ENCODE measurements at regions not wholly inside any gene's neighbourhood (a gene's known extent, or its start where the extent isn't known, plus 50 kb on each side); places are given as distances from the start of the nearest gene placed in this dataset.

DNA sequence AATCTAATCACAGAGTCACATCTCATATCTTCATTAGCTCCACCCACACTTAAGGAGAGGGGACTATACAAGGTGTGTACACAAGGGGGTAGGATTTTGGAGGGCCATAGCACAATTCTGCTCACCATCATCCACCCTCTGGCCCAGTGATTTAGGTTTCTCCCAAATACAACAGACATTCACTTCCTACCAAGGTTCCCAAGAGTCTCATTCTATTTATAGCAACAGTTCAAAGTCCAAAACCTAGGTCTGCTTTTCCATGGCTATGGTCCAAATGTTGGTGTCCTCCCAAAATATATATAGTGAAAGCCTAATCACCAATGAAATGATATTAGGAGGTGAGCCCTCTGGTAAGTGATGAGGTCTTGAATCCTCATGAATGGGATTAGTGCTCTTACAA lies 353.2 kb upstream of the PLD5 start:
- TF ChIP-seq RAD21 (IDR thresholded peaks at IDR 0.05 in 1 of 2, conservative IDR thresholded peaks at IDR 0.05 in 1 of 2; ENCODE audit: low read depth in 2 of 2, low read length in 2 of 2) (no peak), HDAC2 (IDR thresholded peaks at IDR 0.05; ENCODE audit: borderline replicate concordance in 1 of 2, low read depth in 2 of 2, low read length in 2 of 2) (no peak), YY1 (IDR thresholded peaks at IDR 0.05; ENCODE audit: low read depth, low read length) (no peak), EP300 (IDR thresholded peaks at IDR 0.05; ENCODE audit: borderline replicate concordance in 1 of 2, low read depth in 2 of 2, low read length in 2 of 2) (no peak), GABPA (IDR thresholded peaks at IDR 0.05; ENCODE audit: borderline replicate concordance, insufficient read depth, low read length) (no peak), POLR2AphosphoS5 (IDR thresholded peaks at IDR 0.05; ENCODE audit: low read depth, low read length) (no peak), KDM5A (IDR thresholded peaks at IDR 0.05; ENCODE audit: low read length) (no peak), ASH2L (IDR thresholded peaks at IDR 0.05; ENCODE audit: low read length) (no peak), SP1 (IDR thresholded peaks at IDR 0.05; ENCODE audit: low read depth, low read length) (no peak)
- TF ChIP-seq, protein P1, sequence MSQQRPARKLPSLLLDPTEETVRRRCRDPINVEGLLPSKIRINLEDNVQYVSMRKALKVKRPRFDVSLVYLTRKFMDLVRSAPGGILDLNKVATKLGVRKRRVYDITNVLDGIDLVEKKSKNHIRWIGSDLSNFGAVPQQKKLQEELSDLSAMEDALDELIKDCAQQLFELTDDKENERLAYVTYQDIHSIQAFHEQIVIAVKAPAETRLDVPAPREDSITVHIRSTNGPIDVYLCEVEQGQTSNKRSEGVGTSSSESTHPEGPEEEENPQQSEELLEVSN (IDR thresholded peaks at IDR 0.05) = no peak
- TF ChIP-seq, protein P2, sequence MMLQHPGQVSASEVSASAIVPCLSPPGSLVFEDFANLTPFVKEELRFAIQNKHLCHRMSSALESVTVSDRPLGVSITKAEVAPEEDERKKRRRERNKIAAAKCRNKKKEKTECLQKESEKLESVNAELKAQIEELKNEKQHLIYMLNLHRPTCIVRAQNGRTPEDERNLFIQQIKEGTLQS (IDR thresholded peaks at IDR 0.05; ENCODE audit: insufficient read depth, low read depth, low read length) = no peak
- TF ChIP-seq, protein P3, sequence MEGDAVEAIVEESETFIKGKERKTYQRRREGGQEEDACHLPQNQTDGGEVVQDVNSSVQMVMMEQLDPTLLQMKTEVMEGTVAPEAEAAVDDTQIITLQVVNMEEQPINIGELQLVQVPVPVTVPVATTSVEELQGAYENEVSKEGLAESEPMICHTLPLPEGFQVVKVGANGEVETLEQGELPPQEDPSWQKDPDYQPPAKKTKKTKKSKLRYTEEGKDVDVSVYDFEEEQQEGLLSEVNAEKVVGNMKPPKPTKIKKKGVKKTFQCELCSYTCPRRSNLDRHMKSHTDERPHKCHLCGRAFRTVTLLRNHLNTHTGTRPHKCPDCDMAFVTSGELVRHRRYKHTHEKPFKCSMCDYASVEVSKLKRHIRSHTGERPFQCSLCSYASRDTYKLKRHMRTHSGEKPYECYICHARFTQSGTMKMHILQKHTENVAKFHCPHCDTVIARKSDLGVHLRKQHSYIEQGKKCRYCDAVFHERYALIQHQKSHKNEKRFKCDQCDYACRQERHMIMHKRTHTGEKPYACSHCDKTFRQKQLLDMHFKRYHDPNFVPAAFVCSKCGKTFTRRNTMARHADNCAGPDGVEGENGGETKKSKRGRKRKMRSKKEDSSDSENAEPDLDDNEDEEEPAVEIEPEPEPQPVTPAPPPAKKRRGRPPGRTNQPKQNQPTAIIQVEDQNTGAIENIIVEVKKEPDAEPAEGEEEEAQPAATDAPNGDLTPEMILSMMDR (IDR thresholded peaks at IDR 0.05; ENCODE audit: control extremely low read depth in 1 of 3, insufficient read depth in 1 of 3, low read depth in 1 of 3, low read length in 3 of 3) = no peak
